Heart right ventricle (tissue), 16 donors: ENCODE measurements at regions not wholly inside any gene's neighbourhood (a gene's known extent, or its start where the extent isn't known, plus 50 kb on each side); places are given as distances from the start of the nearest gene placed in this dataset.

Experiments
- ATAC-seq, 8 donors: fragments of 200-7000 bp; cut with Tn5 transposase; one replicate each; pipeline ENCODE4 v1.9.1; 2020; ENCODE audit warnings: mild to moderate bottlenecking in 8 of 8, moderate library complexity in 8 of 8, moderate number of reproducible peaks in 1 of 8
- DNase-seq, 2 donors: peaks; one replicate each; pipeline ENCODE4 v3.0.0-alpha.2; 2020
- H3K27ac ChIP-seq, 10 donors: fragments of 200-600 bp; sonication (generic) in 2 of 10; one replicate each; pipeline versions ENCODE4 v1.5.0 to v1.8.0; 2020 to 2022; ENCODE audit warnings: mild to moderate bottlenecking in 3 of 10
- H3K27me3 ChIP-seq, 7 donors: fragments of 200-600 bp; one replicate each; pipeline ENCODE4 v1.8.0; 2021 to 2022; ENCODE audit warnings: mild to moderate bottlenecking in 2 of 7
- H3K36me3 ChIP-seq, 9 donors: fragments of 200-600 bp; sonication (generic) in 1 of 9; one replicate each; pipeline versions ENCODE4 v1.5.0 to v1.8.0; 2020 to 2022; ENCODE audit warnings: mild to moderate bottlenecking in 2 of 9
- H3K4me1 ChIP-seq, 9 donors: fragments of 200-600 bp; sonication (generic) in 1 of 9; one replicate each; pipeline versions ENCODE4 v1.5.0 to v1.8.0; 2020 to 2022; ENCODE audit warnings: mild to moderate bottlenecking in 4 of 9
- H3K4me3 ChIP-seq, 10 donors: fragments of 200-600 bp; sonication (generic) in 2 of 10; one replicate each; pipeline versions ENCODE4 v1.5.0 to v1.8.0; 2020 to 2022; ENCODE audit warnings: mild to moderate bottlenecking in 7 of 10, moderate library complexity in 2 of 10
- H3K9me3 ChIP-seq, 11 donors: fragments of 200-600 bp in 10 of 11; sonication (generic) in 2 of 11; one replicate each; pipeline versions ENCODE4 v1.5.0 to v1.8.0; 2013 to 2022; ENCODE audit warnings: mild to moderate bottlenecking in 2 of 11, control low read depth in 1 of 11, moderate library complexity in 1 of 11
- WGBS, 2 donors: extraction: QIAGEN DNeasy Blood & Tissue Kit; methylation state at CpG; one replicate each; pipeline ENCODE4 v1.1.7; 2013; ENCODE audit warnings: inconsistent platforms in 1 of 2; 5-methylcytosine and 5-hydroxymethylcytosine counted together
- intact Hi-C, 10 donors: fragments of 100-400 bp; cut with DNase I; formaldehyde crosslinking; loops; one replicate each; pipeline versions ENCODE4 v1.11.1 to v1.14.2; 2022
- TF ChIP-seq, protein P1 (sequence below), 9 donors: fragments of 200-600 bp; sonication (generic) in 2 of 9; IDR thresholded peaks; one replicate each; pipeline versions ENCODE4 v1.5.0 to v1.8.0; 2021 to 2022; ENCODE audit warnings: antibody characterized with exemption in 9 of 9, mild to moderate bottlenecking in 5 of 9, moderate library complexity in 1 of 9
- donor health status: Arrhythmogenic right ventricular cardiomyopathy.
- donor health status: ischemic (EF 13 %, LVEDD 7.1; RV severe dilation, severe dysfunction).
- donor health status: healthy with polysubstance abuse.
- donor health status: DM: no; HTN: yes; CAD: no.
- donor health status: DM: no; HTN: no; CAD: no.
- donor health status: ischemic (EF 25% LVEDD 6.9; RV normal size, moderate dysfunction).
- donor health status: ischemic (EF 25% LVEDD 5.7; RV mildly dilated, moderate dysfunction).
- donor health status: healthy.
- donor health status: DM: yes; HTN: yes; CAD: no.
- donor health status: Ischemic cardiomyopathy.
- donor health status: ischemic (EF 35%, LVEDD 5.7; RV mildly dilated, moderate dysfunction).
- donor health status: nonischemic (EF 11% LVEDD 7.7; RV severe dilation, severe dysfunction).
- donor health status: DM: yes; HTN: yes; CAD: no.
- donor health status: PGD.
- donor health status: ischemic (EF 29% LVEDD 5.4; RV normal size, mild dysfunction).
- donor health status: nonischemic (EF 23%, LVEDD 6.1; RV moderate dilation, normal function).

DNA sequence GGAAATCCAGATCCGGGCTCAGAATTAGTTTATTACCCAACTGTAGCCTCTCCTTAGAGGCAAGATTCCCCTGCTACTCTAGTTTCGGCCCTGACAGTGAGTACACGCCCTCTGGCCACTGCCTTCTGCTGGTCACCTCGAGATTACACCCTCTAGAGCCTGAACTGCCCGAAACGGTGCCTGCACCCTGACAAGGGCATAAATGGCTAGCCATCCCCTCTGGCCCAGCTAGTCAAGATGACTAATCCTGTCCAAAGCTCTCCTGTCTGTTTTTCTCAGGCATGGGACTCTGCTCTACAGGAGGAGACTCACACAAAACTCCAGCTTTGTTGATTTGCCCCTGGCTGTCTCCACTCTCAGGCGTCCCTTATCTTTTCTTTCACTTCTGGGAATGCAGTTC is 150.5 kb upstream of the UBE2E2 start:
- Histone ChIP-seq H3K4me1 (no peaks in the 10 kb centered on the region), H3K36me3 (no peaks in the 10 kb centered on the region), H3K9me3 (peaks cover 0 to 22% (median 2%) of the 10 kb centered on the region in 11 donors), H3K4me3 (no peak overlapping the region), H3K27ac (no peak overlapping the region), H3K27me3 (no peaks in the 10 kb centered on the region)
- TF ChIP-seq, protein P1, sequence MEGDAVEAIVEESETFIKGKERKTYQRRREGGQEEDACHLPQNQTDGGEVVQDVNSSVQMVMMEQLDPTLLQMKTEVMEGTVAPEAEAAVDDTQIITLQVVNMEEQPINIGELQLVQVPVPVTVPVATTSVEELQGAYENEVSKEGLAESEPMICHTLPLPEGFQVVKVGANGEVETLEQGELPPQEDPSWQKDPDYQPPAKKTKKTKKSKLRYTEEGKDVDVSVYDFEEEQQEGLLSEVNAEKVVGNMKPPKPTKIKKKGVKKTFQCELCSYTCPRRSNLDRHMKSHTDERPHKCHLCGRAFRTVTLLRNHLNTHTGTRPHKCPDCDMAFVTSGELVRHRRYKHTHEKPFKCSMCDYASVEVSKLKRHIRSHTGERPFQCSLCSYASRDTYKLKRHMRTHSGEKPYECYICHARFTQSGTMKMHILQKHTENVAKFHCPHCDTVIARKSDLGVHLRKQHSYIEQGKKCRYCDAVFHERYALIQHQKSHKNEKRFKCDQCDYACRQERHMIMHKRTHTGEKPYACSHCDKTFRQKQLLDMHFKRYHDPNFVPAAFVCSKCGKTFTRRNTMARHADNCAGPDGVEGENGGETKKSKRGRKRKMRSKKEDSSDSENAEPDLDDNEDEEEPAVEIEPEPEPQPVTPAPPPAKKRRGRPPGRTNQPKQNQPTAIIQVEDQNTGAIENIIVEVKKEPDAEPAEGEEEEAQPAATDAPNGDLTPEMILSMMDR (IDR thresholded peaks at IDR 0.05): no peak
- intact Hi-C loops: no loop called here
- no peak for DNase-seq
- WGBS, 2 donors: 79 to 83% methylated on average over 7 of the region's 7 CpGs
- no peak for ATAC-seq

DNA sequence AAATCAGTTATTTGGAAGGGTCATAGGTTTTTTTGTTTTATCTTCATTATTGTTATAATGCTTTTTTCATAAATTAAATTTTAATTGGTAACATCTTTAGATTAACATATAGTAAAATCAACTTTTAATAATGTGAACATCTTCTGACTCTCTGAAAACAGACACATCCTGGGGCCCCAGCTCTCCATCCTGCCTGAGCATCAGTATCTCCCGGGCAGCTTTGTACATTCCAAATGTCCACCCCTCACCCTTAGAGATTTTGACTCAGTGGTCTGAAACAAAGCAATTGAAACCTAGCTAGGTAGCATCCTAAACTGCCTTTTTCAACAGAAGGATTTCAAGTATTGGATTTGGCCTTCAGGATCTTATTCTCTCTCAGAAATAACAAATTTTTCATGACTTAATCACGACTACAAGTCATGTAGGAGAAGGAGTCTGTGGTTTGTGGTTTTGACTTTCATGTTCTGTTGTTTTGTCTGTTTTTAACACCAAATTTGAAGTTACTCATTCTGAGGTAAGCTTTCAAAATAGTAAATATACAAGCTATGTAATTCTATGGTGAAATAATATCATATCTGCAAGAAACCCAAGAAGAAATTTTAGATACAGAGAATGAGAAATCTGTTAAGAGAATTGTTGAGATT is 147.3 kb upstream of the UBE2E2 start:
- Histone ChIP-seq H3K9me3 (peaks cover 0 to 23% (median 0%) of the 10 kb centered on the region in 11 donors), H3K4me3 (no peak overlapping the region), H3K4me1 (no peaks in the 10 kb centered on the region), H3K27ac (no peak overlapping the region), H3K27me3 (no peaks in the 10 kb centered on the region), H3K36me3 (no peaks in the 10 kb centered on the region)
- intact Hi-C loops: no loop called here
- TF ChIP-seq, protein P1 (IDR thresholded peaks at IDR 0.05): no peak
- DNase-seq (no peak), ATAC-seq (no peak)
- WGBS, 2 donors: 82 to 84% methylated on average over 2 of the region's 2 CpGs

DNA sequence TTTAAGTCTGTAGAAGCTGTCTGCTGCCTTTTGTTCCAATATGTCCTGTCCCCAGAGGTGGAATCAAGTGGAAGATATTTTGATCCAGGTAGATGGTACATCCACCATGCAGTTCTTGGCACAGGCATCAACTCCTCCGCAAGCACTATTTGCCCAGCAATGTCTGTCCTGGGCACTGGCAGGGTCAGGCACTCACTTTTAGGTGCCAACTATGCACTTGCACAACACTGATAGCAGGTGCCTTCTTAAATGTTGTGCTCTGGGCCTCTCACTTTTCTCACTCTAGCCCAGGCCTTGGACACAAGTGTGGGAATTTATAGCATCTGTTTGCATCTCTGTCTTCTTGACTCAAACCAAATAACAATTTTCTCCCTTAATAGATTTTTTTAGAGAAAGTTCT is 140.5 kb upstream of the UBE2E2 start:
- no peaks in the 10 kb centered on the region for H3K4me1 ChIP-seq
- no peak overlapping the region for H3K4me3 ChIP-seq
- H3K9me3 ChIP-seq: peaks cover 0 to 17% (median 0%) of the 10 kb centered on the region in 11 donors
- DNase-seq (no peak), ATAC-seq (peak in 1 of 8 donors; percentile 41)
- no peaks in the 10 kb centered on the region for H3K27me3 ChIP-seq
- H3K27ac ChIP-seq: no peak overlapping the region
- TF ChIP-seq, protein P1 (IDR thresholded peaks at IDR 0.05): no peak
- 76 to 78% methylated on average over 1 of the region's 1 CpG for WGBS, 2 donors
- intact Hi-C loops: no loop called here
- no peaks in the 10 kb centered on the region for H3K36me3 ChIP-seq

DNA sequence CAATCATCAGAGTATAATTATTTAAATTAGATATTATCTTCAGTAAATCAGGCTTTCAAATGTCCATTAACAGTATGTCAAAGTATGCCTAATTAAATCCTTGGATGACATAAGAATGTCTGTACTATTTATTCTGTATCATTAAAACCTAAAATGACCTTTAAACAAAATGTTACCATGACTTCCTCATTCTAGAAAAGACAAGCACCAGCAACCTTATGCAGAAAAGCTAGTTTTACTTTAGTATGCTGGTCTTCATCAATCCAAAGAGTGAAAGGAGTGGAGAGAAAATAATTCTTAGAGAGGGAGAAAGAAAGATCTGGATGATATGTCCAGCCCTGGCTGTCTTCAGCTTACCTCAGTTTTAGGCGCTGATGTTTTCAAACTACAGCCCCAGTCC is 140.1 kb upstream of the UBE2E2 start:
- ATAC-seq (no peak), DNase-seq (no peak)
- Histone ChIP-seq H3K36me3 (no peaks in the 10 kb centered on the region), H3K27me3 (no peaks in the 10 kb centered on the region), H3K9me3 (peaks cover 0 to 13% (median 0%) of the 10 kb centered on the region in 11 donors), H3K4me1 (no peaks in the 10 kb centered on the region), H3K4me3 (no peak overlapping the region), H3K27ac (no peak overlapping the region)
- WGBS, 2 donors: 92 to 96% methylated on average over 1 of the region's 1 CpG
- intact Hi-C loops: no loop called here
- TF ChIP-seq, protein P1 (IDR thresholded peaks at IDR 0.05): no peak
